ENCODE measurements at regions not wholly inside any gene's neighbourhood (a gene's known extent, or its start where the extent isn't known, plus 50 kb on each side); places are given as distances from the start of the nearest gene placed in this dataset.
"Not testable (repeated sequence)": the region's sequence is repeated elsewhere in the genome, so short reads cannot be mapped to it uniquely, and the experiment has no call there.

GRCh38 chr3:144963810-144964209, 992.2 kb downstream of the DIPK2A start:
- DNase-seq: no peak

GRCh38 chr3:144966560-144966959, 994.9 kb downstream of the DIPK2A start:
- no peak for DNase-seq

GRCh38 chr3:144968750-144969350, 997.2 kb downstream of the DIPK2A start:
- DNase-seq: no peak

GRCh38 chr3:144984481-144984880, 1012.9 kb downstream of the DIPK2A start:
- DNase-seq: not testable (repeated sequence)

- DNase-seq: no peak
Observed at GRCh38 chr3:144989807-144990206, 1018.2 kb downstream of the DIPK2A start.

GRCh38 chr3:144995856-144996255, 1024.2 kb downstream of the DIPK2A start:
- DNase-seq: no peak

- DNase-seq: no peak
Observed at GRCh38 chr3:145005427-145005826, 1033.8 kb downstream of the DIPK2A start.

- no peak for DNase-seq
Observed at GRCh38 chr3:145006271-145006670, 1034.6 kb downstream of the DIPK2A start.

- DNase-seq: no peak
Observed at GRCh38 chr3:145013931-145014330, 1042.3 kb downstream of the DIPK2A start.

GRCh38 chr3:145015253-145015652, 1043.6 kb downstream of the DIPK2A start:
- DNase-seq: no peak

GRCh38 chr3:145017959-145018358, 1046.3 kb downstream of the DIPK2A start:
- no peak for DNase-seq

GRCh38 chr3:145022447-145022846, 1050.8 kb downstream of the DIPK2A start:
- DNase-seq: no peak

- DNase-seq: no peak
Observed at GRCh38 chr3:145024700-145025099, 1053.1 kb downstream of the DIPK2A start.

- not testable (repeated sequence) for DNase-seq
Observed at GRCh38 chr3:145027186-145027585, 1055.6 kb downstream of the DIPK2A start.

- DNase-seq: no peak
Observed at GRCh38 chr3:145032791-145033190, 1061.2 kb downstream of the DIPK2A start.

GRCh38 chr3:145035682-145036081, 1064.1 kb downstream of the DIPK2A start:
- no peak for DNase-seq

GRCh38 chr3:145054055-145054454, 1082.4 kb downstream of the DIPK2A start:
- DNase-seq: not testable (repeated sequence)

GRCh38 chr3:145055375-145056076, 1083.9 kb downstream of the DIPK2A start:
- DNase-seq: no peak

GRCh38 chr3:145058483-145058882, 1086.9 kb downstream of the DIPK2A start:
- no peak for DNase-seq

GRCh38 chr3:145063616-145064015, 1092.0 kb downstream of the DIPK2A start:
- DNase-seq: no peak

GRCh38 chr3:145070795-145071194, 1090.2 kb downstream of the PLOD2 start:
- DNase-seq: no peak

- no peak for DNase-seq
Observed at GRCh38 chr3:145079436-145079835, 1081.5 kb downstream of the PLOD2 start.

GRCh38 chr3:145087038-145087437, 1073.9 kb downstream of the PLOD2 start:
- no peak for DNase-seq

GRCh38 chr3:145088917-145089316, 1072.1 kb downstream of the PLOD2 start:
- no peak for DNase-seq

GRCh38 chr3:145089337-145089736, 1071.6 kb downstream of the PLOD2 start:
- no peak for DNase-seq
